Panc1 (cell line): ENCODE measurements at regions not wholly inside any gene's neighbourhood (a gene's known extent, or its start where the extent isn't known, plus 50 kb on each side); places are given as distances from the start of the nearest gene placed in this dataset.

Experiments used
- ATAC-seq: fragments of 200-7000 bp; cut with Tn5 transposase; 2 replicates; pipeline ENCODE4 v1.9.1; 2020; ENCODE audit warnings: mild to moderate bottlenecking, moderate library complexity
- BruUV-seq: library from RNA; stranded (reverse); fragments of 400-500 nt; replicated peaks from 2 replicates; lab custom pipeline; 2021; lab: Mats Ljungman, UMichigan
- CTCF ChIA-PET: fragments of 300-600 bp; sonication (Branson Sonifier 250); formaldehyde crosslinking; loops from one replicate; lab custom pipeline; 2022; ENCODE audit warnings: antibody characterized with exemption; lab: Charles Lee
- POLR2A ChIA-PET: fragments of 300-600 bp; sonication (Branson Sonifier 250); formaldehyde crosslinking; loops from one replicate; lab custom pipeline; 2022; ENCODE audit warnings: antibody characterized with exemption; lab: Charles Lee
- DNase-seq: peaks from one replicate; pipeline ENCODE4 v3.0.0-alpha.2; 2010; ENCODE audit warnings: low read depth, low spot score
- H3K27ac ChIP-seq: 2 replicates; pipeline ENCODE4 v1.5.1; 2011; ENCODE audit warnings: mild to moderate bottlenecking, low read length, inconsistent platforms
- H3K27me3 ChIP-seq: fragments of 200-500 bp; sonication (Bioruptor generic); 2 replicates; pipeline ENCODE4 v1.6.0; 2014; ENCODE audit warnings: low read length, inconsistent platforms; ENCODE audit not compliant: control insufficient read depth, insufficient read depth
- H3K36me3 ChIP-seq: fragments of 200-500 bp; sonication (Bioruptor generic); 2 replicates; pipeline ENCODE4 v1.5.1; 2014; ENCODE audit warnings: inconsistent platforms, mild to moderate bottlenecking, low read length, moderate library complexity; ENCODE audit not compliant: control insufficient read depth, insufficient read depth
- H3K4me1 ChIP-seq: 2 replicates; pipeline ENCODE4 v1.5.1; 2011; ENCODE audit warnings: inconsistent platforms, mild to moderate bottlenecking, low read length, moderate library complexity; ENCODE audit not compliant: control insufficient read depth, insufficient read depth
- H3K4me3 ChIP-seq, 2 experiments: 2 replicates each; pipeline ENCODE4 v1.5.1; 2011 to 2012; ENCODE audit warnings: low read depth in 2 of 2, low read length in 2 of 2, mild to moderate bottlenecking in 2 of 2, inconsistent platforms in 1 of 2, moderate library complexity in 1 of 2
- H3K9me3 ChIP-seq: fragments of 200-500 bp; sonication (Bioruptor generic); 2 replicates; pipeline ENCODE4 v1.5.1; 2014; ENCODE audit warnings: low read depth, mild to moderate bottlenecking, inconsistent platforms, low read length, moderate library complexity; ENCODE audit not compliant: control insufficient read depth, insufficient read depth
- CTCF ChIP-seq: fragments of 450-650 bp; IDR thresholded peaks from 2 replicates; pipeline ENCODE4 v1.5.1; 2017; ENCODE audit warnings: mild to moderate bottlenecking
- POLR2AphosphoS5 ChIP-seq: IDR thresholded peaks from 2 replicates; pipeline ENCODE4 v1.6.1; 2012; ENCODE audit warnings: mild to moderate bottlenecking, low read depth, low read length, moderate library complexity
- SIN3A ChIP-seq: IDR thresholded peaks from 2 replicates; pipeline ENCODE4 v1.6.1; 2012; ENCODE audit warnings: low read depth, mild to moderate bottlenecking, low read length, moderate library complexity, borderline replicate concordance; ENCODE audit not compliant: insufficient read depth
- TCF7L2 ChIP-seq: IDR thresholded peaks from 2 replicates; pipeline ENCODE4 v1.6.1; 2011; ENCODE audit warnings: mild to moderate bottlenecking, low read depth, low read length, inconsistent platforms
- in situ Hi-C: cut with HindIII; loops from 2 replicates; pipeline ENCODE4 v1.10.0; 2016; ENCODE audit warnings: low sequenced_read_pairs, low pct_unique_long_range_greater_than_20kb
- intact Hi-C: fragments of 100-400 bp; cut with micrococcal nuclease; formaldehyde crosslinking; loops from one replicate; pipeline ENCODE4 v1.10.0; 2022; ENCODE audit not compliant: unreplicated experiment
- TF ChIP-seq, protein P1 (sequence below), 2 experiments: IDR thresholded peaks; 2 replicates each; pipeline ENCODE4 v1.6.1; 2011 to 2012; ENCODE audit warnings: low read depth in 2 of 2, control low read depth in 1 of 2, low read length in 1 of 2, mild to moderate bottlenecking in 1 of 2, moderate library complexity in 1 of 2; ENCODE audit not compliant: insufficient read depth in 1 of 2

GRCh38 chr2:122000556-122001340, 245.3 kb downstream of the TSN start:
- no TSS peak for BruUV-seq
- in situ Hi-C loops = no loop called here
- H3K4me3 ChIP-seq = no peak overlapping the region
- intact Hi-C loops = no loop called here
- no peaks in the 10 kb centered on the region for H3K36me3 ChIP-seq
- H3K27me3 ChIP-seq = peaks cover 3% of the 10 kb centered on the region; the same call in 1 of the 2 replicates
- H3K4me1 ChIP-seq = no peaks in the 10 kb centered on the region
- DNase-seq (no peak), ATAC-seq (no peak)
- TF ChIP-seq SIN3A (no peak), TCF7L2 (no peak), CTCF (no peak), POLR2AphosphoS5 (no peak)
- TF ChIP-seq, protein P1, sequence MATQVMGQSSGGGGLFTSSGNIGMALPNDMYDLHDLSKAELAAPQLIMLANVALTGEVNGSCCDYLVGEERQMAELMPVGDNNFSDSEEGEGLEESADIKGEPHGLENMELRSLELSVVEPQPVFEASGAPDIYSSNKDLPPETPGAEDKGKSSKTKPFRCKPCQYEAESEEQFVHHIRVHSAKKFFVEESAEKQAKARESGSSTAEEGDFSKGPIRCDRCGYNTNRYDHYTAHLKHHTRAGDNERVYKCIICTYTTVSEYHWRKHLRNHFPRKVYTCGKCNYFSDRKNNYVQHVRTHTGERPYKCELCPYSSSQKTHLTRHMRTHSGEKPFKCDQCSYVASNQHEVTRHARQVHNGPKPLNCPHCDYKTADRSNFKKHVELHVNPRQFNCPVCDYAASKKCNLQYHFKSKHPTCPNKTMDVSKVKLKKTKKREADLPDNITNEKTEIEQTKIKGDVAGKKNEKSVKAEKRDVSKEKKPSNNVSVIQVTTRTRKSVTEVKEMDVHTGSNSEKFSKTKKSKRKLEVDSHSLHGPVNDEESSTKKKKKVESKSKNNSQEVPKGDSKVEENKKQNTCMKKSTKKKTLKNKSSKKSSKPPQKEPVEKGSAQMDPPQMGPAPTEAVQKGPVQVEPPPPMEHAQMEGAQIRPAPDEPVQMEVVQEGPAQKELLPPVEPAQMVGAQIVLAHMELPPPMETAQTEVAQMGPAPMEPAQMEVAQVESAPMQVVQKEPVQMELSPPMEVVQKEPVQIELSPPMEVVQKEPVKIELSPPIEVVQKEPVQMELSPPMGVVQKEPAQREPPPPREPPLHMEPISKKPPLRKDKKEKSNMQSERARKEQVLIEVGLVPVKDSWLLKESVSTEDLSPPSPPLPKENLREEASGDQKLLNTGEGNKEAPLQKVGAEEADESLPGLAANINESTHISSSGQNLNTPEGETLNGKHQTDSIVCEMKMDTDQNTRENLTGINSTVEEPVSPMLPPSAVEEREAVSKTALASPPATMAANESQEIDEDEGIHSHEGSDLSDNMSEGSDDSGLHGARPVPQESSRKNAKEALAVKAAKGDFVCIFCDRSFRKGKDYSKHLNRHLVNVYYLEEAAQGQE (IDR thresholded peaks at IDR 0.05; ENCODE audit: insufficient read depth in 1 of 2, low read depth in 2 of 2, low read length in 1 of 2) = no peak
- ChIA-PET POLR2A (no interaction called here), CTCF (no interaction called here)
- no peak overlapping the region for H3K27ac ChIP-seq
- H3K9me3 ChIP-seq = no peaks in the 10 kb centered on the region

DNA sequence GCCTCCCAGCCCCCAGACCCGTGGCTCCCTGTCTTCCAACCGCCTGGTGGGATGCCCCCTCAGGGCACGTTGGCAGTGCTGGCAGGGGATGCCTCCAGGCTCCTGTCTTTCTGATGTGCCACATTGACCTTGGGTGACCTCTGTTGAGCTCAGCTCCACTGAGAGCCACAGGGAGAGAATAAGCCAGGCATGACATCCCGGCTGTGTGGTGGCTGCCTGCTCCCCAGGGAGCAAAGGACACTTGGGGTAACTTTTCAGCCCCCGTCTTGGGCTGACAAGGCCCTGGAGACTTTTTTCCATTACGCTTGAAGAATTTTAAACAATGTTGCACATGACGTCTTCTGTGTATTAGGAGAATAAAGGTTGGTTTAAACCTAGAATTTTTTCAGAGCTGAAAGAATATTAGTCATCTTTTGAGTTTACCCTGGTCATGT, 246.0 kb downstream of the TSN start:
- Histone ChIP-seq H3K27ac (no peak overlapping the region), H3K4me1 (no peaks in the 10 kb centered on the region), H3K27me3 (peaks cover 3% of the 10 kb centered on the region; the same call in 1 of the 2 replicates), H3K9me3 (no peaks in the 10 kb centered on the region), H3K4me3 (no peak overlapping the region), H3K36me3 (no peaks in the 10 kb centered on the region)
- CTCF ChIA-PET = no interaction called here
- DNase-seq (no peak), ATAC-seq (no peak)
- in situ Hi-C loops = no loop called here
- POLR2A ChIA-PET = no interaction called here
- intact Hi-C loops = no loop called here
- TF ChIP-seq SIN3A (no peak), TCF7L2 (no peak), POLR2AphosphoS5 (no peak), CTCF (no peak)
- TF ChIP-seq, protein P1 (IDR thresholded peaks at IDR 0.05; ENCODE audit: insufficient read depth in 1 of 2, low read depth in 2 of 2, low read length in 1 of 2) = no peak
- no TSS peak for BruUV-seq
